HG03378 (cell line): ENCODE measurements at regions not wholly inside any gene's neighbourhood (a gene's known extent, or its start where the extent isn't known, plus 50 kb on each side); places are given as distances from the start of the nearest gene placed in this dataset.
"Not testable (repeated sequence)": the region's sequence is repeated elsewhere in the genome, so short reads cannot be mapped to it uniquely, and the experiment has no call there.

Source experiments
- ATAC-seq: cut with Tn5 transposase; IDR thresholded peaks from one replicate; pipeline ENCODE4 v1.9.1; 2021; ENCODE audit warnings: mild to moderate bottlenecking, moderate library complexity; ENCODE audit not compliant: unreplicated experiment

GRCh38 chr3:193922034-193922774 lies 213.7 kb upstream of the HES1 start:
- ATAC-seq = no peak

GRCh38 chr3:193923958-193924357 lies 212.0 kb upstream of the HES1 start:
- ATAC-seq = not testable (repeated sequence)

GRCh38 chr3:193926071-193926470 lies 209.9 kb upstream of the HES1 start:
- not testable (repeated sequence) for ATAC-seq

- ATAC-seq = not testable (repeated sequence)
These were observed 208.3 kb upstream of the HES1 start for GRCh38 chr3:193927413-193928206.

- ATAC-seq = no peak
These were observed 207.4 kb upstream of the HES1 start for GRCh38 chr3:193928354-193929209.

- ATAC-seq = no peak
These were observed 206.6 kb upstream of the HES1 start for GRCh38 chr3:193929373-193929772.

GRCh38 chr3:193929921-193930646 lies 205.9 kb upstream of the HES1 start:
- no peak for ATAC-seq

- no peak for ATAC-seq
These were observed 203.8 kb upstream of the HES1 start for GRCh38 chr3:193932136-193932535.

- no peak for ATAC-seq
These were observed 203.4 kb upstream of the HES1 start for GRCh38 chr3:193932576-193932975.

GRCh38 chr3:193933451-193933850 lies 202.5 kb upstream of the HES1 start:
- no peak for ATAC-seq

- ATAC-seq = no peak
These were observed 200.0 kb upstream of the HES1 start for GRCh38 chr3:193935916-193936315.

- no peak for ATAC-seq
These were observed 197.3 kb upstream of the HES1 start for GRCh38 chr3:193938613-193939012.

GRCh38 chr3:193939527-193939926 lies 196.4 kb upstream of the HES1 start:
- ATAC-seq = no peak

GRCh38 chr3:193940526-193940925 lies 195.4 kb upstream of the HES1 start:
- no peak for ATAC-seq

GRCh38 chr3:193941486-193941885 lies 194.5 kb upstream of the HES1 start:
- ATAC-seq = no peak

GRCh38 chr3:193942516-193943055 lies 193.4 kb upstream of the HES1 start:
- ATAC-seq = no peak

- no peak for ATAC-seq
These were observed 192.7 kb upstream of the HES1 start for GRCh38 chr3:193943200-193943599.

GRCh38 chr3:193943851-193944517 lies 192.0 kb upstream of the HES1 start:
- ATAC-seq = no peak

- ATAC-seq = no peak
These were observed 191.4 kb upstream of the HES1 start for GRCh38 chr3:193944518-193944884.

GRCh38 chr3:193945143-193945542 lies 190.8 kb upstream of the HES1 start:
- no peak for ATAC-seq
